ENCODE measurements at regions not wholly inside any gene's neighbourhood (a gene's known extent, or its start where the extent isn't known, plus 50 kb on each side); places are given as distances from the start of the nearest gene placed in this dataset.
"Not testable (repeated sequence)": the region's sequence is repeated elsewhere in the genome, so short reads cannot be mapped to it uniquely, and the experiment has no call there.

- not testable (repeated sequence) for H4K8ac ChIP-seq (ENCODE audit: low read depth, low read length)
Observed at GRCh38 chr9:66771504-66771903, 129.0 kb upstream of the ZNF658 start.

GRCh38 chr9:66774618-66775017, 125.9 kb upstream of the ZNF658 start:
- H3K79me1 ChIP-seq (ENCODE audit: low read length); H4K8ac ChIP-seq (ENCODE audit: low read depth, low read length); H3K36me3 ChIP-seq (ENCODE audit: control insufficient read depth in 1 of 2, insufficient read depth in 2 of 2, low read length in 2 of 2); H3K27ac ChIP-seq (ENCODE audit: low read depth, low read length); H4K91ac ChIP-seq (ENCODE audit: low read depth, low read length); H2BK5ac ChIP-seq (ENCODE audit: low read depth, low read length, poor library complexity); H2AFZ ChIP-seq (ENCODE audit: insufficient read depth, low read length, poor library complexity); H2BK12ac ChIP-seq (ENCODE audit: low read length); H4K12ac ChIP-seq (ENCODE audit: low read depth, low read length); H3K4me2 ChIP-seq (ENCODE audit: low read length); DNase-seq; H3K4me3 ChIP-seq (ENCODE audit: low read depth, low read length); H3K9ac ChIP-seq (ENCODE audit: low read length); H3K23ac ChIP-seq (ENCODE audit: low read length); H3K14ac ChIP-seq (ENCODE audit: low read length); H2AK5ac ChIP-seq (ENCODE audit: low read length); H3K79me2 ChIP-seq (ENCODE audit: control insufficient read depth, insufficient read depth, low read length, poor library complexity); H2BK120ac ChIP-seq (ENCODE audit: insufficient read depth, low read length, poor library complexity); H3K9me3 ChIP-seq (ENCODE audit: insufficient read depth, low read depth, low read length); H3K4me1 ChIP-seq (ENCODE audit: control insufficient read depth in 1 of 2, insufficient read depth in 2 of 2, low read length in 2 of 2); H3K4ac ChIP-seq (ENCODE audit: low read depth, low read length); H3K18ac ChIP-seq (ENCODE audit: low read length); H3K27me3 ChIP-seq (ENCODE audit: insufficient read depth, low read length): not testable (repeated sequence)
- WGBS (ENCODE audit: extremely low coverage, insufficient coverage, insufficient read length) = no CpG with 5 or more reads among the region's 8 CpGs

More at GRCh38 chr9:66771504-66771903, 129.0 kb upstream of the ZNF658 start:
- H2AK5ac ChIP-seq (ENCODE audit: low read length); H3K4me3 ChIP-seq (ENCODE audit: low read depth, low read length); H3K27me3 ChIP-seq (ENCODE audit: insufficient read depth, low read length); H2BK12ac ChIP-seq (ENCODE audit: low read length); H3K27ac ChIP-seq (ENCODE audit: low read depth, low read length); H3K4me1 ChIP-seq (ENCODE audit: control insufficient read depth in 1 of 2, insufficient read depth in 2 of 2, low read length in 2 of 2); H3K9me3 ChIP-seq (ENCODE audit: insufficient read depth, low read depth, low read length); H3K14ac ChIP-seq (ENCODE audit: low read length); H4K12ac ChIP-seq (ENCODE audit: low read depth, low read length); H3K79me2 ChIP-seq (ENCODE audit: control insufficient read depth, insufficient read depth, low read length, poor library complexity); H2BK120ac ChIP-seq (ENCODE audit: insufficient read depth, low read length, poor library complexity); DNase-seq; H3K23ac ChIP-seq (ENCODE audit: low read length); H3K4ac ChIP-seq (ENCODE audit: low read depth, low read length); H3K79me1 ChIP-seq (ENCODE audit: low read length); H3K36me3 ChIP-seq (ENCODE audit: control insufficient read depth in 1 of 2, insufficient read depth in 2 of 2, low read length in 2 of 2); H3K9ac ChIP-seq (ENCODE audit: low read length); H2AFZ ChIP-seq (ENCODE audit: insufficient read depth, low read length, poor library complexity); H3K4me2 ChIP-seq (ENCODE audit: low read length); H4K91ac ChIP-seq (ENCODE audit: low read depth, low read length); H3K18ac ChIP-seq (ENCODE audit: low read length); H2BK5ac ChIP-seq (ENCODE audit: low read depth, low read length, poor library complexity): not testable (repeated sequence)
- WGBS (ENCODE audit: extremely low coverage, insufficient coverage, insufficient read length) = no CpG with 5 or more reads among the region's 2 CpGs

GRCh38 chr9:66779944-66780661, 120.4 kb upstream of the ZNF658 start:
- not testable (repeated sequence) for H3K9me3 ChIP-seq (ENCODE audit: insufficient read depth, low read depth, low read length); H3K27me3 ChIP-seq (ENCODE audit: insufficient read depth, low read length); H3K9ac ChIP-seq (ENCODE audit: low read length); H3K79me2 ChIP-seq (ENCODE audit: control insufficient read depth, insufficient read depth, low read length, poor library complexity); H2BK5ac ChIP-seq (ENCODE audit: low read depth, low read length, poor library complexity); H3K36me3 ChIP-seq (ENCODE audit: control insufficient read depth in 1 of 2, insufficient read depth in 2 of 2, low read length in 2 of 2); H2AK5ac ChIP-seq (ENCODE audit: low read length); H3K27ac ChIP-seq (ENCODE audit: low read depth, low read length); H4K8ac ChIP-seq (ENCODE audit: low read depth, low read length); H2BK12ac ChIP-seq (ENCODE audit: low read length); DNase-seq; H3K4ac ChIP-seq (ENCODE audit: low read depth, low read length); H3K23ac ChIP-seq (ENCODE audit: low read length); H2BK120ac ChIP-seq (ENCODE audit: insufficient read depth, low read length, poor library complexity); H3K4me3 ChIP-seq (ENCODE audit: low read depth, low read length); H3K14ac ChIP-seq (ENCODE audit: low read length); H3K18ac ChIP-seq (ENCODE audit: low read length); H3K79me1 ChIP-seq (ENCODE audit: low read length); H3K4me1 ChIP-seq (ENCODE audit: control insufficient read depth in 1 of 2, insufficient read depth in 2 of 2, low read length in 2 of 2); H4K12ac ChIP-seq (ENCODE audit: low read depth, low read length); H2AFZ ChIP-seq (ENCODE audit: insufficient read depth, low read length, poor library complexity); H4K91ac ChIP-seq (ENCODE audit: low read depth, low read length); H3K4me2 ChIP-seq (ENCODE audit: low read length)
- no CpG with 5 or more reads among the region's 7 CpGs for WGBS (ENCODE audit: extremely low coverage, insufficient coverage, insufficient read length)

- not testable (repeated sequence) for H3K14ac ChIP-seq (ENCODE audit: low read length); H3K79me1 ChIP-seq (ENCODE audit: low read length); H3K4me3 ChIP-seq (ENCODE audit: low read depth, low read length); H3K4me2 ChIP-seq (ENCODE audit: low read length); H3K9me3 ChIP-seq (ENCODE audit: insufficient read depth, low read depth, low read length); H3K36me3 ChIP-seq (ENCODE audit: control insufficient read depth in 1 of 2, insufficient read depth in 2 of 2, low read length in 2 of 2); H2AK5ac ChIP-seq (ENCODE audit: low read length); H4K91ac ChIP-seq (ENCODE audit: low read depth, low read length); H3K23ac ChIP-seq (ENCODE audit: low read length); H2BK5ac ChIP-seq (ENCODE audit: low read depth, low read length, poor library complexity); H2BK12ac ChIP-seq (ENCODE audit: low read length); DNase-seq; H3K4ac ChIP-seq (ENCODE audit: low read depth, low read length); H2AFZ ChIP-seq (ENCODE audit: insufficient read depth, low read length, poor library complexity); H3K27me3 ChIP-seq (ENCODE audit: insufficient read depth, low read length); H4K8ac ChIP-seq (ENCODE audit: low read depth, low read length); H3K4me1 ChIP-seq (ENCODE audit: control insufficient read depth in 1 of 2, insufficient read depth in 2 of 2, low read length in 2 of 2); H4K12ac ChIP-seq (ENCODE audit: low read depth, low read length); H2BK120ac ChIP-seq (ENCODE audit: insufficient read depth, low read length, poor library complexity); H3K79me2 ChIP-seq (ENCODE audit: control insufficient read depth, insufficient read depth, low read length, poor library complexity); H3K9ac ChIP-seq (ENCODE audit: low read length); H3K18ac ChIP-seq (ENCODE audit: low read length); H3K27ac ChIP-seq (ENCODE audit: low read depth, low read length)
- WGBS (ENCODE audit: extremely low coverage, insufficient coverage, insufficient read length) = no CpG with 5 or more reads among the region's 1 CpG
Observed at GRCh38 chr9:66781240-66781639, 119.3 kb upstream of the ZNF658 start.

Measured in trophoblast cell (in vitro differentiated cells and primary cell).